GM19035 (cell line): ENCODE measurements at regions not wholly inside any gene's neighbourhood (a gene's known extent, or its start where the extent isn't known, plus 50 kb on each side); places are given as distances from the start of the nearest gene placed in this dataset.

Experiments used
- ATAC-seq: cut with Tn5 transposase; IDR thresholded peaks from one replicate; pipeline ENCODE4 v1.9.1; 2021; ENCODE audit not compliant: unreplicated experiment

- ATAC-seq = no peak
These were observed 861.7 kb upstream of the NR2F2 start for GRCh38 chr15:95468820-95469219.

GRCh38 chr15:95469496-95470000 lies 861.0 kb upstream of the NR2F2 start:
- ATAC-seq = no peak

- ATAC-seq = no peak
These were observed 860.0 kb upstream of the NR2F2 start for GRCh38 chr15:95470529-95470928.

DNA sequence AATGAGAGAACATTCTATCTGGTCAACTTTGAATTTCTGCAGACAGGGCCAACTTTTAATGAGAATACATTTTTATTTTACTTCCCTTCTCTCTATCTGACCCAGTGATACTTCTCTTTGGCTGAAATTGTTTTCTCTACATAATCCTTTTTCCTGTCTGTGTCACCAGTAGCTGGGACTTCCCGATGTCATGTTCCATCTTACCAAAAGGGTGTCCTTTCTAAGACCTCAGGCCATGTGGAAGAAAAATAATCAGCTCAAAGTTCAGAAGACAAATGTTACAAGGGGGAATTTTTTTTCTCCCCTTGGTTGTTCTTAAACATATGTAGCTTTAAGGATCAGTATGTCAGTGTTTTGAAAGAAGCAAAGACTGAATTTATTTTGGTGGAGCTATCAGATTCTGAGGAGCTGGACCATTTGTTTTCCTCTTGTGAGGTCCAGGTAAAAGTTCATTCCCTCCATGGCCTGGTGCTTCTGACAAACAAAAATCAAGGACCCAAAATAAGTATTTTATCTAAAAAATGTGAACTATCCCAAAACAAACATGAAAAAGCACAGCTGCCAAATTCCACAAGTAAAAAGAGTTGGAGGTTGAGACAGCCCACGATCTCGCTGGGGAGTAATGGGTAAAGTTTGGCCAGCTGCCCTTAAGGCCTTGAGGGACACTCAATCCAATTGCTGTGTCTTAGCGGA lies 859.4 kb upstream of the NR2F2 start:
- no peak for ATAC-seq

- no peak for ATAC-seq
These were observed 858.8 kb upstream of the NR2F2 start for GRCh38 chr15:95471690-95472086.

GRCh38 chr15:95475067-95475466 lies 855.4 kb upstream of the NR2F2 start:
- ATAC-seq = no peak

DNA sequence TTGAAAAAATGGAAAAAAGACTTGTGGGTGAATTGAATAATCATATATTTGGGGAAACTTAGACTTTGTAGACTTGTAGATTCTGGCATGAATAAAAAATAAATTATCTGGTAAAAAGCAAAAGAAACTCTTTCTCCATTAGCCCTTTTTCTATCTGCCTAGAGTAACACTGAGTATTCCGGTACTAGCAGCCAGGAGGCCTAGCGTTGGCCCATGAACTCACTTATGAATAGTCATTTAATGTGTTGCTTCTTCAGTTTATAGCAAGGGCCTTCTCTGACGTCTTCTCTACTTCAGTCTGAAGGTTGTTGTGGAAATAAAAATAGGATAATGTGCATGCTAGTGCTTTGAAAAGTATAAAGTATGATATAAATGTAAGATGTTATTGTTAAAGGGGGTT lies 851.2 kb upstream of the NR2F2 start:
- ATAC-seq = no peak

- ATAC-seq = no peak
These were observed 845.1 kb upstream of the NR2F2 start for GRCh38 chr15:95485367-95485766.

GRCh38 chr15:95486224-95486623 lies 844.3 kb upstream of the NR2F2 start:
- no peak for ATAC-seq

DNA sequence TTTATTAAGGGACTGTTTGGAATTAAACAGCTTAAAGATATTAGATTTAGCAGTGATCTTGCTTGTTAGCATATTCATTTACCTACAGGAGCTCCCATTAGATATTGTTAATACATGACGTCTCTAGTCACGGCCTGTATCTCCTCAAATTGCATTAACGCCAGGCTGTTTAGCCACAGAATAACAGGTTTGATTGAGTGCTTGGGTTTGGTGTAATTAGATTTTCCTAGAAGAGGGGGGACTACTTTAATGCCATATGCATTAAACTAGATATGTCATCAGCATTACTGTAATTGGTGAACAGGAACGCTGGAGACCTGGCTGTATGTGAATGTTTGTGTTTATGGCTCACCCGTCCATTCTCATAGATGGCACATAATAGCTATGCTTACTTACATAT lies 841.4 kb upstream of the NR2F2 start:
- ATAC-seq = no peak

DNA sequence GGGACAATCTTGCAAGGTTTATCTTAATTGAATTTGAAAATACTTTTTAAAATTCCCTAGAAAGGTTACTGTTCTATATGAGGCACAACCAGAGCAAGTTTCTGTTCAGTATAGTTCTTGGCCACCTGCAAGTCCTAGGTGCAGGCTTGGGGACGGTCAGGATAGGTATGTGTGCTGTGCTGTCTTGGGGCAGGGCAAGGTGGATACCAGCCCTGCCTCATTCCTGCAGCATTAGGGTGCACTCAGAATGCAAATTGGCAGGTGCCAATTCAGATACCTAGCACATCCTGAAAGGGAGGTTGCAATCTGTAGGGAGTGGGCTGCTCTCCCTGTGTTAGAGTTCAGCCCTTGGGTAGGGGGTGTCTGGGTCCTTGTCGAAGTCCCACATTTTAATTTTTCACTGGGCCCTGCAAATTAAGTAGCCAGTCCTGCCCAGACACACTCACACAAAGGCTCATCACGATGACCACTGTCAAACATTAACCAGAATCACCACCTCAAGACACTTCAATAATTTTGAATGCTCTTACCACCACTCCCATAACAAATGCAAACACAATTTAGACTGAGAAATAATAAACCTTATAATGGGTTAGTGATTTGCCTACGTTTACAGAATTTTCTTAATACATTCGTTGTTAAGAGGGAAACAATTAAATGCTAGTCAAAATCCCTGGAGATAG lies 838.0 kb upstream of the NR2F2 start:
- ATAC-seq = no peak

DNA sequence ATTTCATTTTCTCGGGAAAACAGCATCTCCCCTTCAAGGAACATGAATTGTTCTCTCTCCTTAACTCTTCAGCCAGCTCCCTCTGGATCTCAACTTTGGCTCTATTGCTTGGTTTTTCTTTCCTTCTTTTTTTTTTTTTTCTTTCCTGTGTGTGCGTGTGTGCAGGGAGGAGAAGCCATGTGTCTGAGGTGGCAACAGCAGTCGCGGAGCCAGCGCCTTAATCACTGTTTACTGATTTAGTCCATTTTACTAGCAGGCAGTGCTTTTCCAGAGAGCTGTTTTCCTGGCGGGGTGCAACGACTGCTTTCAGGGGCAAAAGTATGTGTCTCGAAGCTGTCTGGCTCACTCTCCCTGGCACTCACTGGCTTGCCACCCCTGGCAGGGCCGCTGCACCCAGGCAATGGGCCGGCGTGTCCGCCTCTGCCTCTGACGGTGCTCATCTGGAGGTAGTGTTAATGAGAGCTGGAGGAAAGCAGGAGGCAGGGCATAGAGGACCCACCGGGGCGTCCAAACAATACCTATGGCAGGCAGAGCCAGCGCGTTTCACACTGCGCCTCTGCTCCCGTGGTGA lies 835.4 kb upstream of the NR2F2 start:
- no peak for ATAC-seq

DNA sequence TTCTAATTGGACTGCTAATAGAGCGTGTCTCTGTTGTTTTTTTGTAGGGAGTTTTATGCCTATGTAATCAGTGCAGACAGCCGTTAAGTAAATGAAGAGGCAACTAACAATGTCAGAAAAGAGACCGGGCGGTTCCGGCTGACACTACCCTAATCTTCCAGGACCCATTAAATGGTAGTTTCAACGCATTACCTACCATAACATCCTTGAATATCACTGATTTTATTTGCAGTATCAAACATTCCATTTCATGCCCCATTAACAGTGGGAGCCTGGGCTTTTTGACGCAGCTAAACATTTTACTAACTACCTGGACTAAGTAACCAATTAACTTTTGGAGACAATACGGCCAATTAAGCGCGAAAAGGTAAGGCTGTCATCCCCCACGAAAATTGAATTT lies 832.9 kb upstream of the NR2F2 start:
- ATAC-seq = no peak

DNA sequence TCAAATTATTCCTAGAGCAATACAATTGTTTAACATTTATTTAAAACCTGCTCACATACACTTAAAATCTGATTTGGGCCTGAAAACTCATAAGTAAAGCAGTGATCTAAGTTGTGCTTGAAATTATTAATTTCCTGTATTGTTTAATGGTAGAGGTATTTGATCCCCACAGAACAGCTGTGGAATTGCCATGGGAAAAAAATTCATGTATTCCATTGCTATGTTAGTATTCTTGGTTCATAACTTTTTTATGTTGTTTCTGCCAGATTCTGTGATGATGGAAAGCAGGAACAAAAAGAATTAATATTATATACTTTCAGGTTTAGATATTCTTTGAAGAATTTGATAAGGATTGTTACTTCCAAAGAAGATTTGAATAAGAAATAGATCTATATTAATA lies 831.5 kb upstream of the NR2F2 start:
- no peak for ATAC-seq

DNA sequence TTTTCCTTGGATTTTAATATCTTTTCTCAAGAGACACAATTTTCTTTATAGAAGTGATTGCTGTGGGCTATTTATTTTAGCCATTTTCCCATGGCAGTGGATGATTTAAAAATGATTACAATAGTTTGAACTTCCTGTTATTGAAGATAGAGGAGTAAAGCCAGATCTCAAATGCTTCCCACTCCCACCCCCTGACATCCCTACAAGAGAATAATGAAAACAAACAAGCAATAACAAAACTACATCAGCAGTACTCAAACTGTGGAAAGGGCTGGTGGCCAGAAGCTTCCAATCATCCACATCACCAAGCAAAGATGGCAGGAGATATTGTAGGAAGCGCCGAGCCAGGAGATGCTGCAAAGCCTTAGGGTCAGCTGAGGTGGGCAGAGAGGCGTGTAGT lies 831.1 kb upstream of the NR2F2 start:
- no peak for ATAC-seq

DNA sequence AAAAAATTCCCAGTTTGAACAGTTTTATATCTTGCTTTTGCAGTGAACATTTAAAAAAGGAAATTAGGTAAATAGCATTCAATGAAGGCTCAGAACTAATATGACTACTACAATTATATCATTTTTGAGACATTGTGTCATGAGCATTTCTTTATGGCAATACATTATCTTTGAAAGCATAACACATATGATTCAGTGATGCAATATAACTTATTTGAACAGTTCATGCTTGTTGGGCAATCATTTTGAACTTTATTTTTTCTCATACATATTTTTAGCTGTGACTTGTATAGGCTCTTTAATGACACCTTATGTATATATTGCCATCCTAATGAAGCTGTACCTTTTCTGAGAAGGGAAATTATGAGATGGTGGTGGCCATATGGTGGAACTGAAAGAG lies 828.6 kb upstream of the NR2F2 start:
- ATAC-seq = no peak

DNA sequence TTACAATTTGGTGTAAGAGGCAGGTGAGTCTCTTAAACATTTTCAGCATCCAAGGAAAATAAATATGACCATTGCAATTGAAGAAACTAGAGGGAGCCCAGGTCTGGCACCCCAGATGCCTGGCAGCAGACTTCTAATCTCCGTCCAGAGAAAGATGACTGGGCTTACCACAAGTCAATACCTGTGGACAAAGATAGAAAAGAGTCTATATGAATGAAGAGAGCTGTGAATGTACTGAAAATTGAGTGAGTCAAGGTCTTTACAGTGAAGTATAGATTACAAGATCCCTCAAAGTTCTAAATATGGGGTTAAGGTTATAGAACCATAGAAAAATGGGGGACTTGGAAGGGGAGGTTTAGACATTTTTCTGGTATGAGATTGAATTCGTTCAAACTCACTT lies 827.4 kb upstream of the NR2F2 start:
- ATAC-seq = no peak

DNA sequence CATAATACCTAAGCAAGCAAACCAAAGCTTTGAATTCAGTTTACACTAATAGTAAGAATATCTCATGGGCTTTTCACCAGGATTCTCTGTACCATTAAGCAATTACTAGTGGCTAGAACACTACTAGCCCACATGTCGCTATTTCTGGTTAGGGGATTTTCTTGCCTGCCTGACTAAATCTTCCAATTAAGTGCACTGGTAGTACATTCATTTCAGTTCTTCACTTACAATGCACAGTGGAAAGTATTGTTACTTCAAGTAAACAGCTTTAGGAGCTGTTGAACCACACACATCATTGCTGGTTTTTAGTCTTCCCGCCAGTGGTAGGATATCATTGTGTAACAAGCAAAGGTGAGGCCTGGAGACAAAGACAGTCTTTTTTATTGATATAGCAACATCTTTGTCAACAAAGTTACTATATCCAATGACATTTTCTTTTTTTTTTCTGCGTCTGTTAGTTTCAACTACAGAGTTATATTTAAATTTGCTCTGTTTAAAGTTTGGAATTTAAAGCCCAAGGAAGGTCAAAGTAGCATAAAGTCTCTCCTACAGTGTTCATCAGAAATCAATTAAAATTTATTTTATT lies 826.8 kb upstream of the NR2F2 start:
- ATAC-seq = no peak

- no peak for ATAC-seq
These were observed 818.8 kb upstream of the NR2F2 start for GRCh38 chr15:95511671-95512070.

GRCh38 chr15:95512906-95513305 lies 817.6 kb upstream of the NR2F2 start:
- no peak for ATAC-seq

DNA sequence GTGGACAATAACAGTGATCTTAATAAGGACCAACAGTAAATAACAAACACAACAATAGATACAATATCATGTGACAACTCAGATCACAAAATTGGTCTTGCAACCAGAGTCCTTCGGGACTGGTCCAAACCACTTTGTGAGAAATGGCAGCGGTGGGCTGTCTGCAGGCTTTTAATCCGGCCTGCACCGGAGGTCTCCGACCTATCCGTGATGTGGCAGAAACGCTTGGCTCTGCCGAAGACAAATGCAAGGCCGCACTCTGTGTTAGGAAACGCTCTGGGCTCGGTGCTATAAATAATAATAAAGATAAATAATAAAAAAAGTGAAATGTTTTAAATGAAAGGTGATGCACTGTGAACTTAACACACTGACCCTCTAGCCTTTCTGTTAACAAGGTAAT lies 810.6 kb upstream of the NR2F2 start:
- ATAC-seq = no peak

GRCh38 chr15:95520511-95520910 lies 810.0 kb upstream of the NR2F2 start:
- no peak for ATAC-seq
